ENCODE measurements at regions not wholly inside any gene's neighbourhood (a gene's known extent, or its start where the extent isn't known, plus 50 kb on each side); places are given as distances from the start of the nearest gene placed in this dataset.
"Not testable (repeated sequence)": the region's sequence is repeated elsewhere in the genome, so short reads cannot be mapped to it uniquely, and the experiment has no call there.

DNA sequence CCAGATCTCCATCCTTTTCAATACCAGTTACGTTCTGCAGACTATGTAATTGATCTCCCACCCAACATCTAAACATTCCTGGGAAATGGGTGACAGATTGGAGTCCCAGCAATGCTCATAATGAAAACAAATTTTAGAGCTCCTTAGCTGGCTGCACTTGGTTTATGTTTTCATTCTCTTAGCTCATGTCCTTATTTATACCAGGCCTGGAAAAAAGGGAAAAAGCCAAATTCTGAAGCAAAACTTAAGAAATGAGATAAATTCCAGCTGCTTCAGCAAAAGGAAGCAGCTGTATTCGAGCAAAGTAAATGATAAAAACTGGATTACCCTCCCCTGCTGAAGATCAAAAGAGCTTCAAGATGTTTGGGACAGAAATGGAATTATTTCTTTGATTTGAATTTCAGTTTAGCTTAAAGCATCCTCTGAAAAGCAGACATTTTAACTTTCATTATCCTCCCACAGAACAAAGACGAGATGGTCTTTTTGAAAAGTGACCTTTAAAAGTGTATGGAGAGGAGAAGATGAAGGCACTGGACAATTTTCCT lies 196.5 kb upstream of the THUMPD2 start:
- Mint-ChIP-seq H3K27ac (no peak overlapping the region), H3K4me3 (no peak overlapping the region), H3K4me1 (no peaks in the 10 kb centered on the region), H3K9me3 (peaks cover 3% of the 10 kb centered on the region), H3K27me3 (no peaks in the 10 kb centered on the region), H3K36me3 (ENCODE audit: low read depth) (no peaks in the 10 kb centered on the region)
- ATAC-seq (replicated peaks) = no peak

DNA sequence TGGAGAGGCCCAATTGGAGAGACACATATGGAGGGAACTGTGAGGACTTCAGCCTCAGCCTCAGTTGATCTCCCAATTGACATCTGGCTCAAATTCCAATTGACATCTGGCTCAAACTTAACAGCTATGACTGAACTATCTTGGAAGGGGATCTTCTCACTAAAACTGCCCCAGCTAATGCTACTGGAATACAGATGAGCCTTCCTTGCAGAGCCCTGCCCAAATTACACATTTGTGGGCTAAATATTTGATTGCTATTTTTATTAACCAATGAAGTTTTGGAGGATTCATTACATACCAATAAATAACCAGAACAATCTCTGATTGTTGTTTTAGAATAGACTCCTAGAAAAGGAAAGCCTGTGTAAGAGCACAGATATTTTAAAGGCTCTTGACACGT lies 189.0 kb upstream of the THUMPD2 start:
- Mint-ChIP-seq H3K27ac (no peak overlapping the region), H3K4me3 (no peak overlapping the region), H3K4me1 (no peaks in the 10 kb centered on the region), H3K9me3 (peaks cover 8% of the 10 kb centered on the region), H3K36me3 (ENCODE audit: low read depth) (no peaks in the 10 kb centered on the region), H3K27me3 (peaks cover 3% of the 10 kb centered on the region)
- no peak for ATAC-seq (replicated peaks)

DNA sequence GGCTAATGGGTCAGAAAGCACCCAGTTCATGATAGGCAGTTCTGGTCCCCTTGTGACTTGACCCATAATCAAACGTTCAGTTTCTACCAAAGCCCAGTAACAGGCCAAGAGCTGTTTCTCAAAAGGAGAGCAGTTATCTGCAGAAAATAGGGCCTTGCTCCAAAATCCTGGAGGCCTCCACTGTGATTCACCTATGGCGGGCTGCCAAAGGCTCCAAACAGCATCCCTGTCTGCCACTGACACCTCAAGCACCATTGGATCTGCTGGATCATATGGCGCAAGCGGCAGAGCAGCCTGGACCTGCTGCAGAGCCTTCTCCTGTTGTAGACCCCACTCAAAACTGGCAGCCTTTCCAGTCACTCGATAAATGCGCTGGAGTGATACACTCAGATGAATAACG lies 181.6 kb upstream of the THUMPD2 start:
- not testable (repeated sequence) for H3K4me1 Mint-ChIP-seq; H3K4me3 Mint-ChIP-seq; H3K36me3 Mint-ChIP-seq (ENCODE audit: low read depth); H3K27ac Mint-ChIP-seq; H3K27me3 Mint-ChIP-seq; ATAC-seq (replicated peaks); H3K9me3 Mint-ChIP-seq

DNA sequence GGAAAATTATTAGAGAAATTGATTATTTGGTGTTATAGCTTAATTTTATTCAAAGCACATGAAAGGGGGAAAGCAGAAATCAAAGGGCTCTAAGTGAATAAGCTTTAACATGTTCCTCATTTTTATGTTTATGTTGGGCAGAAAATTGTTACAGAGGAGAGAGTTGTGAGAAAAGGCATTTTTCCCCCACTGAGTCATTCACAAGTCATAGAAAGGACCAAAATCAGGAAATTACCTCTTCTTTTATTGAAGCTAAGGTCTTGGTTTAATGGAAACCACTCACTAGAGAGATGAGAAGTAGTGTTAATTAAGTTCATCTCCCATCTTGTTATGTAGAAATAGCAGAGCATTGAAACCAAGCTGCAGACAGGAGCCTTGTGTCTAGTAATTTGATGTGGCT lies 175.3 kb upstream of the THUMPD2 start:
- H3K9me3 Mint-ChIP-seq = no peaks in the 10 kb centered on the region
- H3K36me3 Mint-ChIP-seq (ENCODE audit: low read depth) = no peaks in the 10 kb centered on the region
- no peak overlapping the region for H3K4me3 Mint-ChIP-seq
- H3K27ac Mint-ChIP-seq = no peak overlapping the region
- ATAC-seq (replicated peaks) = peak; percentile 21
- H3K27me3 Mint-ChIP-seq = peaks cover 5% of the 10 kb centered on the region
- H3K4me1 Mint-ChIP-seq = no peaks in the 10 kb centered on the region

DNA sequence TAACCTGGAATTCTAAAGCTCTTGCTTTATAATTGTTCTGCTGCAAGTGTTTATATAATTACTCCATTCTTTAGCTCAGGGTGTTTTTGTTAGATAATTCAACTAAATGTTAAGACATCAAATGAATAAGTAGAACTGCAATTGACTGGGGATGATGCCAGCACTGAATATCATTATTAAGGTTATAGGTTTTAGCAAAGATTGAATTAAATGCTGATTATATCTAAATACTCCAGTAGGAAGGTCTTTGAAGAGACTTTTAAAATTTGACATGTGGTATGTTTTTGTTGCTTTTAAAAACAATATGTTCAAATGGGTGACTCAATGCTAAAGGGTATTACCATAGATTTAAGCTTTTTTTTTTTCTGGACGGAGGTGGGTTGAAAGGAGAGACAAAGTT lies 170.1 kb upstream of the THUMPD2 start:
- Mint-ChIP-seq H3K4me3 (no peak overlapping the region), H3K9me3 (no peaks in the 10 kb centered on the region), H3K4me1 (no peaks in the 10 kb centered on the region), H3K27ac (no peak overlapping the region), H3K27me3 (no peaks in the 10 kb centered on the region), H3K36me3 (ENCODE audit: low read depth) (no peaks in the 10 kb centered on the region)
- ATAC-seq (replicated peaks) = no peak

DNA sequence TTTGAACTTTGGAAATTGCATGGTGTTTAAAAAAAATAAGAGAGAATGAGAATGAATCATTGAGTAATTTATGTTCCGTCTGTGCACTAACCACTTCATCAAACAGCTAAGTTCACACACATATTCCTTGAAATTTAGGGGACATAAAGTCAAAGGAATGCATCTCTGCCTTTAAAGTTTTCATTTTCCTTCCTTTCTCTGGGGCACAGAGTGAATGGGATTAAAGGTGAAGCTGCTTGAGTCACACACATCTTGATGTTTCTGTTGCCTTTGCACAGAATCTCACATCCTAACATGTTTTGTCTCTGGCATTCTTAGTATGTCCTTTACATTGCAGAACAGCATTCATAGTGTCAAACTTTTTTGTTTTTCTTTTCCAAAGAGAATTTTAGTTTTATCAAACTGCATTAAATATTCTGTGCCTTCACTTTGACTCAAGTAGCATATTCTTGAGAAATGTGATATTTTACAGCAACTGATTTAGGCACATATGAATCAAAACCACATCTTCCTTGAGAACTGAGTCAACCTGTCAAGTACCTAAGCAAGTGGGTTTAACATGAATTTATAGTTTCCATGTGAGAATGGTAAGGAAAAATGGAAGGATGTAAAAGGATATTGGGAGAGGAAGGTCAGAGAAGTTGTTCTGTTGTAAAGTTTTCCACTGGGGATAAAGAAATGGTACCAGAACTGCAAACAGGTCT lies 169.1 kb upstream of the THUMPD2 start:
- Mint-ChIP-seq H3K27ac (peak overlapping the region; percentile 24), H3K9me3 (no peaks in the 10 kb centered on the region), H3K36me3 (ENCODE audit: low read depth) (no peaks in the 10 kb centered on the region), H3K4me1 (no peaks in the 10 kb centered on the region), H3K4me3 (no peak overlapping the region), H3K27me3 (no peaks in the 10 kb centered on the region)
- peak; percentile 64 for ATAC-seq (replicated peaks)

DNA sequence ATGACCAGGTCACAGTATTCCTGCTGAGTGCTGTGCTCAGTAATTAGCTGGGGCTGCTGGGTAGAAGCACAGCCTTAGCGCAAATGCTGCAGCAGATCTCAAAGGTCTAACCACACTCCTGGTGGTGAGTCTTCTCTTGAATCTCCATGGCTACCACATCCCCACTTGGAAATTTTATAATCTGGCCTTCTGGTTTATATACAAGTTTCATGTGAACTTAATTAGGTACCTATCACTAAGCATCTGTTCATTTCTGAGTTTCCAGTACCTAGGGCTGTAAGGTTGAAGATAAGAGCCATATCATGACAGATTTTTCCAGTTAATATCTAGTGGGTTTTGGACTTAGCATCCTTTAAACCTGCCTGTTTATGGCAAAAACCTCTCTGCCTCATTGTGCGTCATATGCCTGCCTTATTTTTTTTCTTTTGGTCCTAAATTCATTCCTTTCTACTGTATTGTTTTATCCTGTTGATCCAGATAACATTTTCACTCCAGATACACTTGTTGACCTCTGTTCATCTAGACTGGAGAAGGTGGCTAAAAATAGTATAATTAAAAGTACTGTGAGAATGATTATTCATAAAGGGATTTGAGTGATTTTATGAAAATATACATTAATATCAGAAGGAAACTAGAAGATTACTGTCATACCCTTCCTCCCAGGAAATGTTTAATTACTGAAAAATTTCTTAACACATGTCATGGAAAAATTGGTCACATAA lies 168.4 kb upstream of the THUMPD2 start:
- no peaks in the 10 kb centered on the region for H3K36me3 Mint-ChIP-seq (ENCODE audit: low read depth)
- peak overlapping the region; percentile 24 for H3K27ac Mint-ChIP-seq

DNA sequence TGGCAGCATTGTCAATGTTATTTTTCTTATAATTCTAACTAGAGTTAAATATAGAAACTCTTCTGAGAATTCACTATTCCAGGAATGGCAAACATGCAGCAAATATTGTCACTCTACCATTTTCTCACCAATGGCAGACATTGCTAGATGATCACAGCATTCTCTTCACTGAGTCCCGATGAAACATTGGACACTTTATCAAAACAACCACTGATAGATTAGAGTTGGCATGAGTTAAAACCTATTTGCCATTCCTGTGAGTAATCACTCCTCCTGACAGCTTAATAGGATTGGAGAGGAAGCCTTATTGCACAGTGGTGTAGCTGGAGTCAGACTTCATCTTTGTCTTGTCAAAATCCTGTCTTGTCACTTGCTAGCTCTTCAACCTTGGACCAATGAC lies 163.9 kb upstream of the THUMPD2 start:
- Mint-ChIP-seq H3K36me3 (ENCODE audit: low read depth) (no peaks in the 10 kb centered on the region), H3K4me3 (no peak overlapping the region), H3K9me3 (peaks cover 6% of the 10 kb centered on the region), H3K27me3 (no peaks in the 10 kb centered on the region), H3K27ac (no peak overlapping the region), H3K4me1 (no peaks in the 10 kb centered on the region)
- no peak for ATAC-seq (replicated peaks)

More for the DNA sequence above, 168.4 kb upstream of the THUMPD2 start:
- no peaks in the 10 kb centered on the region for H3K27me3 Mint-ChIP-seq
- no peaks in the 10 kb centered on the region for H3K9me3 Mint-ChIP-seq
- peak; percentile 40 for ATAC-seq (replicated peaks)
- no peaks in the 10 kb centered on the region for H3K4me1 Mint-ChIP-seq
- H3K4me3 Mint-ChIP-seq = no peak overlapping the region

DNA sequence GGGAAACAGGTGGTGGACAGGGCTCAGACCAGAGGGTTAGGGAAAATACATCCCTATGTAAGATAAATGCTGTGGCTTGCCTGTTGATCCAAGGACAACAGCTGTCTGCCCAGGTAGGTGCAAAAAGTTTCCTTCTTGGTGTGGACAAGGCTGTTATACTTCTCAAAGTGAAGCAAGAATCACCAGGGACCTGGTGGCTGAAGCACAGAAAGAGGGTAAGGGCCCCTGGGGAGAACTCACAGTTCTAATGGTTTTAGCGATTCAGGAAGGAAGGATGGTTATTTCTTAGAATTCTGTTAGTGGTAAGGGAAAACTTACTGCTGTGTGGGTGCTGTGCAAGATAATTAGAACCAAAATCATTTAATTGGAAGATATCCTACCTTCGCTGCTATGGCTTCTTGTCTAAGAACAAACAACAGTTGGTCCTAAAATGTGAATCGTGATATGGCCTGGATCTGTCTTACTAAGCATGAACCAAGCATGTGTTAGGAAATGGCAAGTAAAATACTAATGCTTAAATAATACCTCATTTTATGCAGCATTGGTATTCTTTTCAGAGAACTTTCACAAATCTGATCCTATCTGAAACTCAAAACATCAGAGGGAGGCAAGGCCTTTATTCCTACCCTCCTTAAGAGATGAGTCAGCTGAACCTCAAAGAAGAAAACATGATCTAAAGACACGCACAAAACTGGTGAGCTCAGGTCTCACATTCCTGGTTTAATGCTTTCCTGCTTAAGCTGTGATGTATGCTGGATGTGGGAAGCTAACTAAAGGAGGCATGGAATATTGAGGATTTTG lies 159.2 kb upstream of the THUMPD2 start:
- no peaks in the 10 kb centered on the region for H3K4me1 Mint-ChIP-seq
- H3K4me3 Mint-ChIP-seq = peak overlapping the region; percentile 48
- no peaks in the 10 kb centered on the region for H3K36me3 Mint-ChIP-seq (ENCODE audit: low read depth)
- peak overlapping the region; percentile 47 for H3K27ac Mint-ChIP-seq
- peak; percentile 73 for ATAC-seq (replicated peaks)
- peaks cover 4% of the 10 kb centered on the region for H3K27me3 Mint-ChIP-seq
- peaks cover 6% of the 10 kb centered on the region for H3K9me3 Mint-ChIP-seq

DNA sequence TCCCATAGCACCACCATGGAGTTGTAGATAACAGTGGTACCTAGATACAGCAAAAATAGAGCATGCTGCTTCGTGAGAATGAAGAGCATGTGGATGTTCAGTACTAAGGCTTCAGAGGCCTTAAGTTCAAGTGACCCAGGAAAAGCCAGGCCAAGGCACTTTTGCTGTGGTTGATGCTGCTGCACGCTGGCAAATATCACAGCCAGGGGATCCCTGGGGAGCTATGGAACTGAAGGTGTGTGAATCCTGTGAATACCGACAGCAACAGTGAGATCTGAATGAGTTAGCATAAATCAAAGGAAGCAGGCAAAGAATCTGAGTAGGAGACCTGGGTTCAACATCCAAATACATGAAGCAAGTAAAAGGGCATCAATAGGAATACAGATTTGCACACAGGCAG lies 158.6 kb upstream of the THUMPD2 start:
- ATAC-seq (replicated peaks) = peak; percentile 7
- Mint-ChIP-seq H3K27ac (peak overlapping the region; percentile 47), H3K36me3 (ENCODE audit: low read depth) (no peaks in the 10 kb centered on the region), H3K27me3 (peaks cover 8% of the 10 kb centered on the region), H3K4me3 (peak overlapping the region; percentile 48), H3K9me3 (peaks cover 6% of the 10 kb centered on the region), H3K4me1 (no peaks in the 10 kb centered on the region)

DNA sequence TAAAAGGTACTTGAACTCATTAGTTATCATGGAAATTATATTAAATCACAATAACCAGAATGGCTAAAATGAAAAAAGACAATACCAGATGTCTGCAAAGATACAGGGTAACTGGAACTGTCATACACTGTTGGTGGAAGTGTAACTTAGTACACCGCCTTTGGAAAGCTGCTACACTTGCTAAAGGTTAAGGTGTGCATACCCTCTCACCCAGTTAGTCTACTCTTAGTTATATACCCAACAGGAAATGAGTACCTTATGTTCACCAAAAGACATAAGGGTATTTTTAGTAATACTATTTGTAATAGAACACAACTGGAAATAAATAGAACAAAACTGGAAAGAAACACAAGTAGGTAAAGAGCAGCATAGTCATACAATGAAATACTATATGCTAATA lies 155.8 kb upstream of the THUMPD2 start:
- H3K27ac Mint-ChIP-seq = no peak overlapping the region
- H3K36me3 Mint-ChIP-seq (ENCODE audit: low read depth) = no peaks in the 10 kb centered on the region
- H3K4me3 Mint-ChIP-seq = no peak overlapping the region
- H3K4me1 Mint-ChIP-seq = no peaks in the 10 kb centered on the region
- peaks cover 21% of the 10 kb centered on the region for H3K27me3 Mint-ChIP-seq
- ATAC-seq (replicated peaks) = peak; percentile 4
- no peaks in the 10 kb centered on the region for H3K9me3 Mint-ChIP-seq

DNA sequence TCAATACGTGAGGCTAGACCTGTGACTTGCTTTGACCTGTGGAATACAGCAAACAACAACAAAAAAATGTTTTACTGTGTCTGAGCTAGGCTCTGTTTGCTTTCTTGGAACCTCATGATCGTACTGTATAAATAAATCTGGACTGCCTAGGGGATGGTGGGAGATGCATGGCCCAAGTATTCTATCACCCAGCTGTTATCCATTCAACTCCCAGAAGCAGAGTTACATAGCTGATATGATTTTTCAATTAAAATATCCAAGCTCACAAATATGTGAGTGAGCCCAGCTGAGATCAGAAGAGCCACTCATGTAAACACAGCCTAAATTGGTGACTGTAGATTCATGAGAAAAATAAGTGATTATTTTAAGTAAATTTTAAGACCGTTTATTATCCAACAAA lies 154.1 kb upstream of the THUMPD2 start:
- Mint-ChIP-seq H3K27me3 (peaks cover 21% of the 10 kb centered on the region), H3K4me1 (no peaks in the 10 kb centered on the region), H3K9me3 (no peaks in the 10 kb centered on the region), H3K4me3 (no peak overlapping the region), H3K36me3 (ENCODE audit: low read depth) (no peaks in the 10 kb centered on the region), H3K27ac (no peak overlapping the region)
- no peak for ATAC-seq (replicated peaks)

DNA sequence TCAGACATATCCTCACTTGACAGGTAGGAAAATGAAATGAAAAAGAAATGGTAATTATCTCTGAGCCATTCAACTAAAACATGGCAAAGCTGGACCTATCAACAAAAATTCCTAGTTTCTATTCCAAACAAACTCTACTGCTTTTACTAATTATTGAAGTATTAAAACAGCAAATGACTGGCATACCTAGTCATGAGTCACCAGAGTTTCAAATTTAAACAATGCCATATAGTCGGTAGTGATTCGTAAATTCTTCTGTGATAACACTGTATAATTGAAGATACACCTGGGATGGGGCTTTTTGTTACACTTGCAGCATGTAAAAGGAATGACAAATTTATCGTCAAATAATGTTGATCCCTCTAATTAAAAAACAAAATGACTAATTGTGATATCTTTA lies 153.1 kb upstream of the THUMPD2 start:
- no peaks in the 10 kb centered on the region for H3K9me3 Mint-ChIP-seq
- no peak for ATAC-seq (replicated peaks)
- H3K27ac Mint-ChIP-seq = no peak overlapping the region
- H3K27me3 Mint-ChIP-seq = peaks cover 25% of the 10 kb centered on the region
- H3K36me3 Mint-ChIP-seq (ENCODE audit: low read depth) = no peaks in the 10 kb centered on the region
- H3K4me1 Mint-ChIP-seq = no peaks in the 10 kb centered on the region
- no peak overlapping the region for H3K4me3 Mint-ChIP-seq

DNA sequence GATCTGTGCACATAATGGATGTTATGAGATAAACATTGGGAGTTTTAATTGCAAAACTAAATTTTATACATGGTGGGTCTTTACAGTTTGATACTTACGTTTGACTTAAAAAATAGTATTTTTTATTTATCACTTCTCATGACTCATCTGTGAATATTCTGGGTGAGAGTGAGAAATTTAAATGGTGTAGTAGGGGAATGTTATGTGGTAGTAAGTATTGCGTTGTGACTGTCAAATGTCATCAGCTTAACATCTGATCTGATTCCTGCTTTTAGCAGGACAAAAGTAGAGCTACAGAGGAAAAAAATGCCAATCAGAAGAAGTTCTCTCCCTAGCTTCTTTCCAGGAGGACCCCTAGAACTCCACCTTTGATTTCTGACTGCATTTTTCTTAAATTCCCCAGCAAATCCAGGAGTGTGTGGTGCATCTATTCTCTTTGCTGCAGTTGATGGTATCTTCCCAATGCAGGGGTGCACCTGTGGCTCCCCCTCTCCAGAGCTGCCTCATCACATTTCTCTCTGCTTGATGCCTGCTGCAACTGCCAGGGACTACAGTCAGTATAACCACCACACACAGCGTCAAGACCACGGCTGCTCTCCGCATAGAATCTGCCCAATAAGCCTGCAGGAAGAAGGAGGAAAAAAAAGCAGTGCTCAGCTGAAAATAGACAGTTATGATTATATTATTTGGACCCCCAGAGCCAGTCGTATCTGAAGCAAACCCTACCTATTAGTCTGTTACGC lies 151.3 kb upstream of the THUMPD2 start:
- H3K4me1 Mint-ChIP-seq = no peaks in the 10 kb centered on the region
- H3K36me3 Mint-ChIP-seq (ENCODE audit: low read depth) = no peaks in the 10 kb centered on the region
- H3K4me3 Mint-ChIP-seq = no peak overlapping the region
- H3K27me3 Mint-ChIP-seq = peaks cover 21% of the 10 kb centered on the region
- no peak overlapping the region for H3K27ac Mint-ChIP-seq
- no peaks in the 10 kb centered on the region for H3K9me3 Mint-ChIP-seq
- peak; percentile 31 for ATAC-seq (replicated peaks)
